Panc1 (cell line): ENCODE measurements at regions not wholly inside any gene's neighbourhood (a gene's known extent, or its start where the extent isn't known, plus 50 kb on each side); places are given as distances from the start of the nearest gene placed in this dataset.

ENCODE experiments used
- ATAC-seq: fragments of 200-7000 bp; cut with Tn5 transposase; 2 replicates; pipeline ENCODE4 v1.9.1; 2020; ENCODE audit warnings: mild to moderate bottlenecking, moderate library complexity
- BruUV-seq: library from RNA; stranded (reverse); fragments of 400-500 nt; replicated peaks from 2 replicates; lab custom pipeline; 2021; lab: Mats Ljungman, UMichigan
- CTCF ChIA-PET: fragments of 300-600 bp; sonication (Branson Sonifier 250); formaldehyde crosslinking; loops from one replicate; lab custom pipeline; 2022; ENCODE audit warnings: antibody characterized with exemption; lab: Charles Lee
- POLR2A ChIA-PET: fragments of 300-600 bp; sonication (Branson Sonifier 250); formaldehyde crosslinking; loops from one replicate; lab custom pipeline; 2022; ENCODE audit warnings: antibody characterized with exemption; lab: Charles Lee
- DNase-seq: peaks from one replicate; pipeline ENCODE4 v3.0.0-alpha.2; 2010; ENCODE audit warnings: low read depth, low spot score
- H3K27ac ChIP-seq: 2 replicates; pipeline ENCODE4 v1.5.1; 2011; ENCODE audit warnings: mild to moderate bottlenecking, low read length, inconsistent platforms
- H3K27me3 ChIP-seq: fragments of 200-500 bp; sonication (Bioruptor generic); 2 replicates; pipeline ENCODE4 v1.6.0; 2014; ENCODE audit warnings: low read length, inconsistent platforms; ENCODE audit not compliant: control insufficient read depth, insufficient read depth
- H3K36me3 ChIP-seq: fragments of 200-500 bp; sonication (Bioruptor generic); 2 replicates; pipeline ENCODE4 v1.5.1; 2014; ENCODE audit warnings: inconsistent platforms, mild to moderate bottlenecking, low read length, moderate library complexity; ENCODE audit not compliant: control insufficient read depth, insufficient read depth
- H3K4me1 ChIP-seq: 2 replicates; pipeline ENCODE4 v1.5.1; 2011; ENCODE audit warnings: inconsistent platforms, mild to moderate bottlenecking, low read length, moderate library complexity; ENCODE audit not compliant: control insufficient read depth, insufficient read depth
- H3K4me3 ChIP-seq, 2 experiments: 2 replicates each; pipeline ENCODE4 v1.5.1; 2011 to 2012; ENCODE audit warnings: low read depth in 2 of 2, low read length in 2 of 2, mild to moderate bottlenecking in 2 of 2, inconsistent platforms in 1 of 2, moderate library complexity in 1 of 2
- H3K9me3 ChIP-seq: fragments of 200-500 bp; sonication (Bioruptor generic); 2 replicates; pipeline ENCODE4 v1.5.1; 2014; ENCODE audit warnings: low read depth, mild to moderate bottlenecking, inconsistent platforms, low read length, moderate library complexity; ENCODE audit not compliant: control insufficient read depth, insufficient read depth
- POLR2AphosphoS5 ChIP-seq: IDR thresholded peaks from 2 replicates; pipeline ENCODE4 v1.6.1; 2012; ENCODE audit warnings: mild to moderate bottlenecking, low read depth, low read length, moderate library complexity
- SIN3A ChIP-seq: IDR thresholded peaks from 2 replicates; pipeline ENCODE4 v1.6.1; 2012; ENCODE audit warnings: low read depth, mild to moderate bottlenecking, low read length, moderate library complexity, borderline replicate concordance; ENCODE audit not compliant: insufficient read depth
- TCF7L2 ChIP-seq: IDR thresholded peaks from 2 replicates; pipeline ENCODE4 v1.6.1; 2011; ENCODE audit warnings: mild to moderate bottlenecking, low read depth, low read length, inconsistent platforms
- in situ Hi-C: cut with HindIII; loops from 2 replicates; pipeline ENCODE4 v1.10.0; 2016; ENCODE audit warnings: low sequenced_read_pairs, low pct_unique_long_range_greater_than_20kb
- intact Hi-C: fragments of 100-400 bp; cut with micrococcal nuclease; formaldehyde crosslinking; loops from one replicate; pipeline ENCODE4 v1.10.0; 2022; ENCODE audit not compliant: unreplicated experiment
- TF ChIP-seq, protein P1 (sequence below): fragments of 450-650 bp; IDR thresholded peaks from 2 replicates; pipeline ENCODE4 v1.5.1; 2017; ENCODE audit warnings: mild to moderate bottlenecking
- TF ChIP-seq, protein P2 (sequence below), 2 experiments: IDR thresholded peaks; 2 replicates each; pipeline ENCODE4 v1.6.1; 2011 to 2012; ENCODE audit warnings: low read depth in 2 of 2, control low read depth in 1 of 2, low read length in 1 of 2, mild to moderate bottlenecking in 1 of 2, moderate library complexity in 1 of 2; ENCODE audit not compliant: insufficient read depth in 1 of 2

DNA sequence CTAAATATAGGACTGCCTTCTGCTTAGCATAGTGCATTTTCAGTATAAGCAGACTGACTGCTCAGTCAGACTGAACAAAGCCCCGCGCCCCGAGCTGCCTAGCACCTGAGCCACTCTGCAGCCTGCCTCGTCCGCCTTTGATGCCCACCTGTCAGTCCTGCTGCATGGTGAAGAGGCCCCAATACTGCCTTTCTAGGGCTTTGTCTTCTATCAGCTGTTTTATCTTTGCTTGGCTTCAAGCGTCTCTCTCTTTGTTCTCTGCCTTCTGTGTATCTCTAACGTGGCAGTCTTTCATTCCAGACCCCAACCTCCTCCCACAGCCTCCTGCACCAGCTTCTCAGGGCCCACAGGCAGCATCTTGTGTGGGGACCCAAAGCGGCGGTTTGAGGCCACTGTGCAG, 1001.0 kb downstream of the VRK1 start:
- no peaks in the 10 kb centered on the region for H3K36me3 ChIP-seq
- H3K4me3 ChIP-seq, result no peak overlapping the region
- in situ Hi-C loops (no loop called here), intact Hi-C loops (no loop called here)
- DNase-seq (no peak), ATAC-seq (no peak)
- H3K27ac ChIP-seq, result no peak overlapping the region
- no peaks in the 10 kb centered on the region for H3K9me3 ChIP-seq
- POLR2A ChIA-PET, result no interaction called here
- H3K4me1 ChIP-seq, result no peaks in the 10 kb centered on the region
- no peaks in the 10 kb centered on the region for H3K27me3 ChIP-seq
- BruUV-seq, result no TSS peak
- CTCF ChIA-PET, result no interaction called here
- TF ChIP-seq TCF7L2 (no peak), SIN3A (no peak), POLR2AphosphoS5 (no peak)
- TF ChIP-seq, protein P1, sequence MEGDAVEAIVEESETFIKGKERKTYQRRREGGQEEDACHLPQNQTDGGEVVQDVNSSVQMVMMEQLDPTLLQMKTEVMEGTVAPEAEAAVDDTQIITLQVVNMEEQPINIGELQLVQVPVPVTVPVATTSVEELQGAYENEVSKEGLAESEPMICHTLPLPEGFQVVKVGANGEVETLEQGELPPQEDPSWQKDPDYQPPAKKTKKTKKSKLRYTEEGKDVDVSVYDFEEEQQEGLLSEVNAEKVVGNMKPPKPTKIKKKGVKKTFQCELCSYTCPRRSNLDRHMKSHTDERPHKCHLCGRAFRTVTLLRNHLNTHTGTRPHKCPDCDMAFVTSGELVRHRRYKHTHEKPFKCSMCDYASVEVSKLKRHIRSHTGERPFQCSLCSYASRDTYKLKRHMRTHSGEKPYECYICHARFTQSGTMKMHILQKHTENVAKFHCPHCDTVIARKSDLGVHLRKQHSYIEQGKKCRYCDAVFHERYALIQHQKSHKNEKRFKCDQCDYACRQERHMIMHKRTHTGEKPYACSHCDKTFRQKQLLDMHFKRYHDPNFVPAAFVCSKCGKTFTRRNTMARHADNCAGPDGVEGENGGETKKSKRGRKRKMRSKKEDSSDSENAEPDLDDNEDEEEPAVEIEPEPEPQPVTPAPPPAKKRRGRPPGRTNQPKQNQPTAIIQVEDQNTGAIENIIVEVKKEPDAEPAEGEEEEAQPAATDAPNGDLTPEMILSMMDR, result no peak
- TF ChIP-seq, protein P2, sequence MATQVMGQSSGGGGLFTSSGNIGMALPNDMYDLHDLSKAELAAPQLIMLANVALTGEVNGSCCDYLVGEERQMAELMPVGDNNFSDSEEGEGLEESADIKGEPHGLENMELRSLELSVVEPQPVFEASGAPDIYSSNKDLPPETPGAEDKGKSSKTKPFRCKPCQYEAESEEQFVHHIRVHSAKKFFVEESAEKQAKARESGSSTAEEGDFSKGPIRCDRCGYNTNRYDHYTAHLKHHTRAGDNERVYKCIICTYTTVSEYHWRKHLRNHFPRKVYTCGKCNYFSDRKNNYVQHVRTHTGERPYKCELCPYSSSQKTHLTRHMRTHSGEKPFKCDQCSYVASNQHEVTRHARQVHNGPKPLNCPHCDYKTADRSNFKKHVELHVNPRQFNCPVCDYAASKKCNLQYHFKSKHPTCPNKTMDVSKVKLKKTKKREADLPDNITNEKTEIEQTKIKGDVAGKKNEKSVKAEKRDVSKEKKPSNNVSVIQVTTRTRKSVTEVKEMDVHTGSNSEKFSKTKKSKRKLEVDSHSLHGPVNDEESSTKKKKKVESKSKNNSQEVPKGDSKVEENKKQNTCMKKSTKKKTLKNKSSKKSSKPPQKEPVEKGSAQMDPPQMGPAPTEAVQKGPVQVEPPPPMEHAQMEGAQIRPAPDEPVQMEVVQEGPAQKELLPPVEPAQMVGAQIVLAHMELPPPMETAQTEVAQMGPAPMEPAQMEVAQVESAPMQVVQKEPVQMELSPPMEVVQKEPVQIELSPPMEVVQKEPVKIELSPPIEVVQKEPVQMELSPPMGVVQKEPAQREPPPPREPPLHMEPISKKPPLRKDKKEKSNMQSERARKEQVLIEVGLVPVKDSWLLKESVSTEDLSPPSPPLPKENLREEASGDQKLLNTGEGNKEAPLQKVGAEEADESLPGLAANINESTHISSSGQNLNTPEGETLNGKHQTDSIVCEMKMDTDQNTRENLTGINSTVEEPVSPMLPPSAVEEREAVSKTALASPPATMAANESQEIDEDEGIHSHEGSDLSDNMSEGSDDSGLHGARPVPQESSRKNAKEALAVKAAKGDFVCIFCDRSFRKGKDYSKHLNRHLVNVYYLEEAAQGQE (IDR thresholded peaks at IDR 0.05; ENCODE audit: insufficient read depth in 1 of 2, low read depth in 2 of 2, low read length in 1 of 2), result no peak

- no peak overlapping the region for H3K4me3 ChIP-seq
- in situ Hi-C loops (no loop called here), intact Hi-C loops (no loop called here)
- no peaks in the 10 kb centered on the region for H3K9me3 ChIP-seq
- TF ChIP-seq POLR2AphosphoS5 (no peak), SIN3A (no peak), TCF7L2 (no peak)
- TF ChIP-seq, protein P1, result no peak
- TF ChIP-seq, protein P2 (IDR thresholded peaks at IDR 0.05; ENCODE audit: insufficient read depth in 1 of 2, low read depth in 2 of 2, low read length in 1 of 2), result no peak
- DNase-seq, result no peak
- H3K27ac ChIP-seq, result no peak overlapping the region
- ChIA-PET CTCF (no interaction called here), POLR2A (no interaction called here)
- no peak for ATAC-seq
- H3K27me3 ChIP-seq, result no peaks in the 10 kb centered on the region
- no peaks in the 10 kb centered on the region for H3K4me1 ChIP-seq
- H3K36me3 ChIP-seq, result no peaks in the 10 kb centered on the region
- BruUV-seq, result no TSS peak
These were observed 1005.5 kb downstream of the VRK1 start for GRCh38 chr14:97802430-97803373.
